Activated T-cell treated with anti-CD3 and anti-CD28 coated beads, Interleukin-2, amount 50 U/mL, for 72 hours (primary cell): ENCODE measurements at regions not wholly inside any gene's neighbourhood (a gene's known extent, or its start where the extent isn't known, plus 50 kb on each side); places are given as distances from the start of the nearest gene placed in this dataset.

Experiments used
- ATAC-seq, 2 donors: fragments of 150-1000 bp; cut with Tn5 transposase; replicated peaks in 1 of 2; 2 replicates each; pipeline ENCODE4 v1.10.0; 2021; ENCODE audit warnings: moderate library complexity in 2 of 2, mild to moderate bottlenecking in 1 of 2
- DNase-seq, 2 donors: peaks; one replicate each; pipeline ENCODE4 v3.0.0; 2021 to 2022; ENCODE audit warnings: mixed read lengths in 1 of 2
- H3K27ac Mint-ChIP-seq: one replicate; pipeline ENCODE4 v1.8.0; 2022; ENCODE audit warnings: mild to moderate bottlenecking, moderate library complexity, mixed read lengths
- H3K27me3 Mint-ChIP-seq: one replicate; pipeline ENCODE4 v1.8.0; 2022; ENCODE audit warnings: low read depth, mixed read lengths
- H3K36me3 Mint-ChIP-seq, 2 donors: one replicate each; pipeline ENCODE4 v1.8.0; 2022; ENCODE audit warnings: mixed read lengths in 2 of 2, mild to moderate bottlenecking in 1 of 2; ENCODE audit not compliant: insufficient read depth in 2 of 2
- H3K4me1 Mint-ChIP-seq: one replicate; pipeline ENCODE4 v1.8.0; 2022; ENCODE audit warnings: low read depth, mixed read lengths
- H3K4me3 Mint-ChIP-seq, 2 donors: one replicate each; pipeline ENCODE4 v1.8.0; 2022; ENCODE audit warnings: mild to moderate bottlenecking in 2 of 2, mixed read lengths in 2 of 2, moderate library complexity in 2 of 2
- H3K9me3 Mint-ChIP-seq, 2 donors: one replicate each; pipeline ENCODE4 v1.8.0; 2022; ENCODE audit warnings: mixed read lengths in 2 of 2

DNA sequence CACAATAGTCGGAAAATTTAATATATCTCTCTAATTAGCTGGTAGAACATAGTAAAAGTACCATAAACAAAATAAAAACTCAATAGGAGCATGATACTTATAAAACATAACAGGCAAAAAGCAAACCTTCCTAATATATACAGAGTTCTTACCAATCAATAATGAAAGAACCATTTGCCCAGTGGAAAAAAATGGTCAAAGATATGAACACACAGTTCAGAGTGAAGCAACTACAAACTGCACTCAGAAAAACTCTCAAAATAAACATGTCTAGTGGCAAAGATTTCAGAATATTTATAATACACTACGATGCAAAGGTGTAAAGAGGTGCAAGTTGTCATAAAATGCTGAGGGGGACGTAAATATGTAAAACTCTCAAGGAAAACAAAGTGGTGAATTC lies 576.2 kb upstream of the CTNND2 start:
- no peaks in the 10 kb centered on the region for H3K36me3 Mint-ChIP-seq
- H3K4me1 Mint-ChIP-seq = no peaks in the 10 kb centered on the region
- H3K27me3 Mint-ChIP-seq = no peaks in the 10 kb centered on the region
- H3K27ac Mint-ChIP-seq = no peak overlapping the region
- H3K4me3 Mint-ChIP-seq = no peak overlapping the region
- no peak for ATAC-seq
- no peak for DNase-seq
- H3K9me3 Mint-ChIP-seq = peaks cover 7 to 9% of the 10 kb centered on the region in 2 donors

- Mint-ChIP-seq H3K27ac (no peak overlapping the region), H3K4me1 (no peaks in the 10 kb centered on the region), H3K4me3 (no peak overlapping the region), H3K36me3 (no peaks in the 10 kb centered on the region), H3K9me3 (peaks cover 7 to 10% of the 10 kb centered on the region in 2 donors), H3K27me3 (no peaks in the 10 kb centered on the region)
- no peak for ATAC-seq
- DNase-seq = no peak
These were observed 573.3 kb upstream of the CTNND2 start for GRCh38 chr5:12477554-12477953.

DNA sequence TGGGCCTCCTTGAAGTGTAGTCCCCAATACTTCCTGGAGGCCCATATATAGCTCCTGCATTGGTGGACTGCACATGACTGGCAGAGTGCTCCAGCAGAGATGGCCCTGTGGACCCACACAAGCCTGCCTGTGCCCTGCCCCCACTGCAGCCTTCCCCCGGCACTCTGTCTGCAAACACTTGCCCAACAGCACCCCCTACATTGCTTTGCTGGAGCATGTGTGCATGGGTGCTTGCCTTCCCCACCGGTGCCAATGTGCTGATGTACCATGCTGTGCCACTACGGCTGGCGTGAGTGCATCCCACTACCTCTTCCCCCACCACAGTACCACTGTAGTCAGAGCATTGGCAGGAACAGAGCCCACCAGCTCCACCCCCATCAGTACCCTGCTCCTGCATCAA lies 563.6 kb upstream of the CTNND2 start:
- Mint-ChIP-seq H3K9me3 (peaks cover 20 to 22% of the 10 kb centered on the region in 2 donors), H3K27ac (no peak overlapping the region), H3K4me1 (no peaks in the 10 kb centered on the region), H3K27me3 (no peaks in the 10 kb centered on the region), H3K36me3 (peaks cover 9% of the 10 kb centered on the region in 2 donors), H3K4me3 (no peak overlapping the region)
- ATAC-seq = no peak
- no peak for DNase-seq

DNA sequence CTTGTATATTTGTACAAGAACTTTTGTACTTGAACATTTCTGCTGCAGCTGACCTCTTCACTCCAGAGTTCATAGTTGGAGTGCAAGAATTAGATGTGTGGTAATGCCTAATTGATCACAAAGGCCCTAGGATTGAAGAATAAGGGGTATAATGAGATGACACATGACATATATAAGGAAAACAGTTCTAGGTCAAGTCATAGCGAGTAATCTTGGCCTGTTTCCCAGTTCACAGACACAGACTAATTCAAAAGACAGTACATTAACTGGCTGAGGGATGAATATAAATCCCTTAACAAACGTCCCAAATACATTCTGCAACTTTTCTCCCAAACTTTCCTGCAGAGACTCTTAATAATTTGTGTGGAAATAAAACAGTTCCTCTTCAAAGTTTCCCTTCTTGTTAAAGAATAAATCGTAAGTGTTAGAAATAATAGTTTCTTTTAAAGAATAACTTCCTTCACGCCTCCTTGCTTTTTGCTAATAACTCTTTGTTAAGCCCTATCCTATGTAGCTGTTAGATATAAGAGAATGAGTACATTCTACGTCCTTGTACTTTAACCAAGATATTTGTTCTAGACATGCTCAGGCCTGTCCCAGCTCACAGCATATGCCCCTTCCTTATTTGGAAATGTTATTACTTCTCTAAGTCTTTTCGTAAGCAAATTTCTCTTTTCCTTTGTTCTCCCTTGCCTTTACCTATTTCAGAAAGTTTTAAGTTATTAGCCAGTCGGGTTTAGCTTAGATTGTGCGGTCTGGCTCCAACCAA lies 556.4 kb upstream of the CTNND2 start:
- no peaks in the 10 kb centered on the region for H3K4me1 Mint-ChIP-seq
- H3K27ac Mint-ChIP-seq = no peak overlapping the region
- no peaks in the 10 kb centered on the region for H3K27me3 Mint-ChIP-seq
- DNase-seq (no peak), ATAC-seq (no peak)
- H3K9me3 Mint-ChIP-seq = peaks cover 4% of the 10 kb centered on the region in 2 donors
- peaks cover 0 to 2% of the 10 kb centered on the region in 2 donors for H3K36me3 Mint-ChIP-seq
- H3K4me3 Mint-ChIP-seq = no peak overlapping the region

- H3K9me3 Mint-ChIP-seq = peaks cover 4% of the 10 kb centered on the region in 2 donors
- no peaks in the 10 kb centered on the region for H3K27me3 Mint-ChIP-seq
- no peak overlapping the region for H3K27ac Mint-ChIP-seq
- no peak for DNase-seq
- no peak for ATAC-seq
- H3K36me3 Mint-ChIP-seq = peaks cover 0 to 2% of the 10 kb centered on the region in 2 donors
- no peak overlapping the region for H3K4me3 Mint-ChIP-seq
- no peaks in the 10 kb centered on the region for H3K4me1 Mint-ChIP-seq
These were observed 555.1 kb upstream of the CTNND2 start for GRCh38 chr5:12459326-12459725.

- Mint-ChIP-seq H3K4me1 (no peaks in the 10 kb centered on the region), H3K27me3 (no peaks in the 10 kb centered on the region), H3K27ac (no peak overlapping the region), H3K4me3 (no peak overlapping the region), H3K9me3 (peaks cover 3 to 8% of the 10 kb centered on the region in 2 donors), H3K36me3 (no peaks in the 10 kb centered on the region)
- DNase-seq = no peak
- no peak for ATAC-seq
These were observed 514.8 kb upstream of the CTNND2 start for GRCh38 chr5:12419075-12419474.

DNA sequence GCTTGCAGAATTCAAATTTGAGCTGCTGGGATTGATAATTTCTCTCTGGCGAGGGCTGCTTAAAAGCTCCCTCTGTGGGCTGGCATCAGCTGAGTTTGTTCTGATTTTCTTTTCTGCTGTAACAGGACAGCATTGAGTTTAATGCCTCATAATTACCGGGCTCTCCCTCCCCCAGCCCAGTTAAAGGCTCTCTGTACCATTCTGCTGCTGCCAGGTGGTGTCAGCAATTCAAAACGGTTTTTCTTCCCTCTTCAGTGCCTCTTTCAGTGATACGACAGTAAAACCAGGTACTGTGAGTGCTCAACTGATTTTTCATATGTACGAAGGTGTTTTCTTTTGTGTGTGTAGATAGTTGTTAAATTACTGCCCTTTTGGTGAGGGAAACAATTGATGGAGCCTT lies 509.3 kb upstream of the CTNND2 start:
- Mint-ChIP-seq H3K9me3 (peaks cover 12 to 15% of the 10 kb centered on the region in 2 donors), H3K27me3 (no peaks in the 10 kb centered on the region), H3K4me1 (no peaks in the 10 kb centered on the region), H3K36me3 (peaks cover 2 to 3% of the 10 kb centered on the region in 2 donors), H3K27ac (no peak overlapping the region), H3K4me3 (no peak overlapping the region)
- ATAC-seq = no peak
- no peak for DNase-seq

DNA sequence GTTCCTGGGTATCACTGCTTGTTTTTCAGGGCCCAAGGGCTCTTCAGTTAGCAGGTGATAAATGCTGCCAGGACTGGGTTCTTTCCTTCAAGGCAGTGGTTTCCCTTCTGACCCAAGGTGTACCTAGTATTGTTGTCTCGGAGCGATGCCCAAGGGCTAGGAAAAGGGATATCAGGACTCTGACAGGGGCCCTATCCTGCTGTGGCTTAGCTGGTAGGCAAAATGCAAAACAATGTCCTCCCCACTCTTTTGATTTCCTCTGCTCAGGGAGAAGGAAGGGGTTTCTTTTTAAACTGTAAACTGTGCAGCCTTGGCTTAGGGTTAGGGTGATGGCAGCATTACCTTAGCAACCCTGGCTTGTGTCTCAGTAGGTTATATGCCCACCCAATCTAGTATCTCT lies 508.8 kb upstream of the CTNND2 start:
- H3K9me3 Mint-ChIP-seq = peaks cover 12 to 15% of the 10 kb centered on the region in 2 donors
- no peak for ATAC-seq
- H3K4me1 Mint-ChIP-seq = no peaks in the 10 kb centered on the region
- no peak overlapping the region for H3K27ac Mint-ChIP-seq
- H3K27me3 Mint-ChIP-seq = no peaks in the 10 kb centered on the region
- DNase-seq = no peak
- no peak overlapping the region for H3K4me3 Mint-ChIP-seq
- H3K36me3 Mint-ChIP-seq = peaks cover 2 to 3% of the 10 kb centered on the region in 2 donors

GRCh38 chr5:12399868-12400267 lies 495.6 kb upstream of the CTNND2 start:
- H3K27me3 Mint-ChIP-seq = no peaks in the 10 kb centered on the region
- no peak overlapping the region for H3K27ac Mint-ChIP-seq
- ATAC-seq (no peak), DNase-seq (no peak)
- H3K9me3 Mint-ChIP-seq = peaks cover 0 to 5% of the 10 kb centered on the region in 2 donors
- peaks cover 0 to 3% of the 10 kb centered on the region in 2 donors for H3K36me3 Mint-ChIP-seq
- no peak overlapping the region for H3K4me3 Mint-ChIP-seq
- no peaks in the 10 kb centered on the region for H3K4me1 Mint-ChIP-seq

DNA sequence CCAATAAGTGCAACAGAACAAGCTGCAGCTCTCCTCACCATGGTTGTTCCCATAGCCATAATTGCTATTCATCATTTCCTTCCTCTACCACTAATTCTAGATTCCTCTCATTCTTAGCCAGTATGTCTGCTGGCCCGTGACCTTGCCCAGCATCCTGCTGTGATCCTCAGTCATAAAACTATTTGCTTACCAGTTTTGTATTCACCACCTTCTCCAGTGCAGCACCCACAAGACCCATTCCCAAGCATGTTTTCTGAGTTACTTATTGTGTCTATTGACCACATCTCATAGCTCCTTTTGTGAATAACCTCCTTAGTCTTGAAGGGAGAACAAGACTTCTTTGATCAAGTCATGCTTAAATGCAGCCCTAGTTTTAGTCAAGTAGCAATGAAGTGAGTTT lies 488.0 kb upstream of the CTNND2 start:
- H3K27me3 Mint-ChIP-seq = no peaks in the 10 kb centered on the region
- no peaks in the 10 kb centered on the region for H3K36me3 Mint-ChIP-seq
- ATAC-seq (no peak), DNase-seq (no peak)
- no peak overlapping the region for H3K27ac Mint-ChIP-seq
- H3K4me3 Mint-ChIP-seq = no peak overlapping the region
- no peaks in the 10 kb centered on the region for H3K4me1 Mint-ChIP-seq
- peaks cover 4 to 9% of the 10 kb centered on the region in 2 donors for H3K9me3 Mint-ChIP-seq

GRCh38 chr5:12385095-12385494 lies 480.8 kb upstream of the CTNND2 start:
- Mint-ChIP-seq H3K36me3 (no peaks in the 10 kb centered on the region), H3K4me1 (no peaks in the 10 kb centered on the region), H3K27ac (no peak overlapping the region), H3K9me3 (peaks cover 6 to 12% of the 10 kb centered on the region in 2 donors), H3K27me3 (no peaks in the 10 kb centered on the region), H3K4me3 (no peak overlapping the region)
- ATAC-seq = no peak
- no peak for DNase-seq

DNA sequence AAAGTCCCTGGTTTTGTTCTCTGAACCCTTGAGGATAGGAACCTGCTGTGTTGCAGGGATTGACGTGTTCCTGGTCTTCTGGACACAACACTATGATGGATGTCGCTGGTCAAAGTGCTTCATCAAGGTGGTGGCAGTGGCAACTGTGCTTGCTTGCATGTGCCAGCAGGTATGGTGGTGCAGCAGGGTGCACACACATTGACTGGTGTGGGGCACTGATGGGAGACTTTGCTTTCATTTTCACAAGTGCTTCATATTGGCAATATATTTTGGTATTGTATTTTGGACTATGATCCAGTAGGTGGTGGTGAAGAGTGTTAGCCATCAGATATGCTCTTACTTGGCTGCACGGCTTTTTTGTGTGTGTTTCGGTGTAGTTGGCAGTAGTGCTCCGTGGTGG lies 479.8 kb upstream of the CTNND2 start:
- Mint-ChIP-seq H3K4me3 (no peak overlapping the region), H3K4me1 (no peaks in the 10 kb centered on the region), H3K27ac (no peak overlapping the region), H3K9me3 (peaks cover 7 to 12% of the 10 kb centered on the region in 2 donors), H3K36me3 (no peaks in the 10 kb centered on the region), H3K27me3 (no peaks in the 10 kb centered on the region)
- no peak for DNase-seq
- no peak for ATAC-seq

- ATAC-seq = no peak
- H3K9me3 Mint-ChIP-seq = peaks cover 0 to 2% of the 10 kb centered on the region in 2 donors
- no peak overlapping the region for H3K4me3 Mint-ChIP-seq
- H3K36me3 Mint-ChIP-seq = no peaks in the 10 kb centered on the region
- H3K27ac Mint-ChIP-seq = no peak overlapping the region
- no peaks in the 10 kb centered on the region for H3K27me3 Mint-ChIP-seq
- H3K4me1 Mint-ChIP-seq = no peaks in the 10 kb centered on the region
- no peak for DNase-seq
These were observed 463.7 kb upstream of the CTNND2 start for GRCh38 chr5:12367973-12368372.

DNA sequence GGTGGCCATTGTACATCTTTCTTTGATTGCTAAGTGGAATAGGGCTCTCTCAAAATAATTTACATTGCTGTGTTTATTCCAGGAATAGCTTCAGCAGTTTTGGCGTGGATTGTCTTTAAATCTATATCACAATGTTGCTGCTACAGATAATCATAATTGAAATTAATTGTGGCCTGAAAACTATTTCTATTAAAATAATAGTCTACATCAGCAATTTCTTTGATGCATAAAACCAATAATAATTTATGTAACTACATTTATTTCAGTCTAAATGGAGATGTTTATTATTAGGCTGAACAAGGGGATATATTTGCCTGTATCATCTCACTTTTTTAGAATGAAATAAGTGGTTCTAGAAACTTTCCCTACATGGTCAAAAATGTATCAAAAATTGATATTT lies 456.0 kb upstream of the CTNND2 start:
- no peak for DNase-seq
- Mint-ChIP-seq H3K36me3 (peaks cover 0 to 1% of the 10 kb centered on the region in 2 donors), H3K4me1 (no peaks in the 10 kb centered on the region), H3K27ac (no peak overlapping the region), H3K9me3 (peaks cover 8% of the 10 kb centered on the region in 2 donors), H3K4me3 (no peak overlapping the region), H3K27me3 (no peaks in the 10 kb centered on the region)
- ATAC-seq = no peak
